GM12875 (cell line): ENCODE measurements at regions not wholly inside any gene's neighbourhood (a gene's known extent, or its start where the extent isn't known, plus 50 kb on each side); places are given as distances from the start of the nearest gene placed in this dataset.

Experiments
- H3K4me3 ChIP-seq: one replicate; pipeline ENCODE4 v1.5.1; 2011; ENCODE audit warnings: low read depth, low read length, control low read depth
- TF ChIP-seq, protein P1 (sequence below): IDR thresholded peaks from 2 replicates; pipeline ENCODE4 v1.5.1; 2011; ENCODE audit warnings: low read depth, mild to moderate bottlenecking, control low read depth, inconsistent platforms, low read length, moderate library complexity, borderline replicate concordance; ENCODE audit not compliant: insufficient read depth

DNA sequence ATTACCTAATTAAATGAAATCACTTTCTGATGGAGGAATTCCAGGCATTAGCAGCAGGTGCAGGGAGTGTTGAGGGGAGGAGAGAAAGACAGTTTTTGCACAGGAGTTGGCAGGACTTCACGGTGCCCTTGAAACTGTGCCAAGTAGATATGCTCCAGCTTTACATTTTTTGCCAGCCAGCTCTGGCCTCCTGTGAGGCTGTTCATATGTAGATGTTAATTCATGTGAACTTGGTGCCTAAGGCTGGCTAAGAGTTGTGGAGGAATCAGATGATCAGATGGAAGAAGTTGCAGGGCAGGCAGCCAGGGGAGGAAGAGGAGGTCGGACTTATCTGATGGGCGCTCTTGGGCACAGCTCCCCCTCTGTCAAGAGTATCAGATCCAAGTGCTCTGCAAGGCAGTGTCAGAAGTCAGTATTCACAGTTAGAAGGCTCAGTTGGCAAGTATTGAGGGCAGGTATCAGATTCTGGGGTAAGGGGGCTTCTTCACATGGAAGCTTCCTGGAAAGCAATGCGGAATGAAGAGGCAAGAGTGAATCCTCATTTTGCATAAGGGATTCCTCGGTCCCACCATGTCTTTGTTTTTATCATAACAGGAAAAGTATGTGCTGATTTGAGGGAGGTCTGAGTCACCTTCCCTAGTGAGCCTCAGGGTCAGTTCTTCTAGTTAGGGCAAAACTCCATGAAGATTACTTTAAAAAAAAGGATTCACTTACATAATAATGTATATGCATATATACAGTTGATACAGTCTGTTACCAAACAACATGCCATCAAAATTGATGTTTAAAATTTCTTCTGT is 172.6 kb upstream of the UMPS start:
- H3K4me3 ChIP-seq, result no peak overlapping the region
- TF ChIP-seq, protein P1, sequence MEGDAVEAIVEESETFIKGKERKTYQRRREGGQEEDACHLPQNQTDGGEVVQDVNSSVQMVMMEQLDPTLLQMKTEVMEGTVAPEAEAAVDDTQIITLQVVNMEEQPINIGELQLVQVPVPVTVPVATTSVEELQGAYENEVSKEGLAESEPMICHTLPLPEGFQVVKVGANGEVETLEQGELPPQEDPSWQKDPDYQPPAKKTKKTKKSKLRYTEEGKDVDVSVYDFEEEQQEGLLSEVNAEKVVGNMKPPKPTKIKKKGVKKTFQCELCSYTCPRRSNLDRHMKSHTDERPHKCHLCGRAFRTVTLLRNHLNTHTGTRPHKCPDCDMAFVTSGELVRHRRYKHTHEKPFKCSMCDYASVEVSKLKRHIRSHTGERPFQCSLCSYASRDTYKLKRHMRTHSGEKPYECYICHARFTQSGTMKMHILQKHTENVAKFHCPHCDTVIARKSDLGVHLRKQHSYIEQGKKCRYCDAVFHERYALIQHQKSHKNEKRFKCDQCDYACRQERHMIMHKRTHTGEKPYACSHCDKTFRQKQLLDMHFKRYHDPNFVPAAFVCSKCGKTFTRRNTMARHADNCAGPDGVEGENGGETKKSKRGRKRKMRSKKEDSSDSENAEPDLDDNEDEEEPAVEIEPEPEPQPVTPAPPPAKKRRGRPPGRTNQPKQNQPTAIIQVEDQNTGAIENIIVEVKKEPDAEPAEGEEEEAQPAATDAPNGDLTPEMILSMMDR, result no peak

DNA sequence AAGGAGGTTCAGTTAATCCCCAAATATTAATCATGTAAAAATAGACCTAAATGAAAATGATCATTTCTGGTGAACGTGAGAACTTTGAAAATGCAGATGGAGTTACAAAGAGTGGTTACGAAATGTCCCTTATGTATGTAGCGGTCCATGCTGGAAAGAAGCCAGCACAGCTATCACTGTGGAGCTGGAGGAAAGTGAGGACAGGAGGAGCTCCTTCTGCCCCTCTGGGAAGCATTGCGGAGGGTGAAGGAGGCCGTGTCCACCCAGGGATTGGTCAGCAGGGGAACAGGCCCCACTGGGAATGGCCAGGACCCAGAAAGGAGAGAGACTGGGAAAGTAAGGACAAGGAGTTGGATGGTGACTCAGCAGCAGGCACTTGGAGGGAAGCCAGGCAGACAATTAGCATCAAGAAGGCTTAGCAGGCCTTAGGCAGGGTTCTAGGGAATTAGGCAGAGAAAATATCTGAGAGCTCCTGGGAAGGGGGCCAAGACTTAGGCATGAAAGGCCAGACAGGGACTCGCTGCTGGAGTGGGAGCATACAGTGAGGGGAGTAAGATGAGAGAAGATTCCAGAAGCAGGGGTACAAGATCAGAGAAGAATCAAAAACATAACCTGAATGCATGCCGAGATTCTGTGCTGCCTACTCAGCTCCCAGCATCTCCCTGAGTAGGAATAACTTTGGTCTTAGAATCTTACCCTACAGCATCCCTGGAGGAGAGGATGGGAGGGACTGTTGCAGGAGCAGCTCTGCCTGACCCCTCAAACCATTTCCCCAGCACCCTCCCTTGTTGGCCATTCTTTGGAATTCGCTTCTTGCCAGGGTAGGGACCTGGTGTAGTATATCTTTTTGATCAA is 171.0 kb upstream of the UMPS start:
- TF ChIP-seq, protein P1, result no peak
- no peak overlapping the region for H3K4me3 ChIP-seq

DNA sequence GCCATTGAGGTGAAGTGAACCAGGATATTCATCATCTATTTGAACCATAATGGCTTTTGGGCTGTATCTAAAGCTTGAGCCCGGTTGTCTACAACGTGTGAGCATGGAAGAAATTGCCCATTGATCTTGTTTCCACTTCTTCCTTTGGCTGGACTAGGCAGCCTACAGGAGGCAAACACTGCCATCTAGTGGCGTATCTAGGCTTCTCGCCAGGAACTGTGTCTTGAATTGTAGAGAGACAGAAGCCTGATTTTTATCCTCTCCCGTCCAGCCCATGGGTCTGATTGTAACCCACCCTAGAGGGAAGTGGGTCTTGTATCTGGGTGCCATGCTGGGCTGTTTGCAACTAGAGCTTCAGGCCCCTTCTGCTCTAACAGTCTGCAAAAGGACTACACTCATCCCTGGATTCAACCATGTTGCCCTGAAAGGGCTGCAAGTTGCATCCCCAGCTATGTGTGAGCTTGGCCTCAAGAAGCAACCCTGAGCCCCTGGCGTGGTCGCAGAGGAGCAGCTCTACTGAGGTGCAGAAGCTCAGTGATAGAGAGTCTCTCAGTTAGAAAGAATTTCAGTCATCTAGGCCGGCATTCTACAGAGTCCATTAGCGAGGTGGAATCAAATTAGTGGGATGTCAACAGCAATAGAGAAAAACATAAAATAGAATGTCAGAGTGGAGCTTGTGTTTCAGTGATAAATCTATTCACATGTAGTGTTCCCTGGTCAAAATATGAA is 170.2 kb upstream of the UMPS start:
- no peak overlapping the region for H3K4me3 ChIP-seq
- TF ChIP-seq, protein P1, result peak; percentile 85

DNA sequence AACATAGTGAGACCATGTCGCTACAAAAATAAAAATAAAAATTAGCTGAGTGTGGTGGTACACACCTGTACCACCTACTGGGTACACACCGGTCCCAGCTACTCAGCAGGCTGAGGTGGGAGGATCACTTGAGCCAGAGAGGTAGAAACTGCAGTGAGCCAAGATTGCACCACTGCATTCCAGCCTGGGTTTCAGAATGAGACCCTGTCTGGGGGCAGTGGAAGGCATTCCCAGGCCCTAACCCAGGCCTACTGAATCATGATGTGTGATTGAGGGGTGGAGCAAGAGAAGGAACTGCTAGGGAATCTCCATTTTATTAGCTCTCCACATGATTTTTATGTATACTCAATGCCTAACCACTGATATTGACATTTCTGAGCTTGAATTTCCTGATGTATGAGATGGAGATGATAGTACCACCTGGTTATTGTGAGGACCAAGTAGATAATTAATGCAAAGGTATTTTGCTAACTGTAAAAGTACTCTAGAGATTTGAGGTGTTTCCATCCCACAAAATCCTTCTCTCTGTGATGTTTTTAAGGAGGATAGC is 169.5 kb upstream of the UMPS start:
- TF ChIP-seq, protein P1, result no peak
- no peak overlapping the region for H3K4me3 ChIP-seq

DNA sequence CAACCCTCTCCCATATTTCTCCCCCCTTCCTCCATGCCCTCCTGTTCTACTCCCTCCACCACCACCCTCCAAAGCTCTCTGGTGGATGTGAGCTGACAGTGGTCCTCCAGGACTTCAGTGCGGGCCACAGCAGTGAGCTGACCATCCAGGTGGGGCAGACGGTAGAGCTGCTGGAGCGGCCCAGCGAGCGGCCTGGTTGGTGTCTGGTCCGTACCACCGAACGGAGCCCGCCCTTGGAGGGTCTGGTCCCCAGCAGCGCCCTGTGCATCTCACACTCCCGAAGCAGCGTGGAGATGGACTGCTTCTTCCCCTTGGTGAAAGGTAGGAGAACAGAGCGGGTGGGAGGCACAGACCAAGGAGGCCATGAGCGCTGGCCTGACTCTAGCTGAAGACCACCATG is 167.5 kb upstream of the UMPS start:
- H3K4me3 ChIP-seq, result no peak overlapping the region
- TF ChIP-seq, protein P1, result no peak

DNA sequence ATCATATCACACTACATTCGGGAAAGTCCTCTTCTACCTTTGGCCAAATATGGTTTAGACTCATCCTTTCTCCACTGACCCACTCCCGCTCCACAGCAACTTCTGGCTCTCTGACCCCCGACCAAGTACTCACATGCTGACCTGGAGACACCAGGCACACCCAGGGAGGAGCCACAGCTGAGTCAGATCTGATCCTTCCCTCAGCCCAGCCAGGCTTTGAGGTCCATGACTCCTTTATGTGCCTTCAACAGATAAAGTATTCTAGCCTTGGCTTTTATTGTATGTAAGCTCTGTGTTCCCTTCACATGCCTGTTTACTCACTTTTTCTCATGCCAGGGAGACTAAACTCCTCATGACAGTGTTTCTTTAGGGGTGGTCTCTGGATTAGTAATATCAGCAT is 166.9 kb upstream of the UMPS start:
- TF ChIP-seq, protein P1, result no peak
- H3K4me3 ChIP-seq, result no peak overlapping the region
